T-helper 17 cell (primary cell): ENCODE measurements at regions not wholly inside any gene's neighbourhood (a gene's known extent, or its start where the extent isn't known, plus 50 kb on each side); places are given as distances from the start of the nearest gene placed in this dataset.
"Not testable (repeated sequence)": the region's sequence is repeated elsewhere in the genome, so short reads cannot be mapped to it uniquely, and the experiment has no call there.

Experiments
- ATAC-seq: fragments of 150-1000 bp; cut with Tn5 transposase; 2 replicates; pipeline ENCODE4 v1.10.0; 2021; ENCODE audit warnings: mild to moderate bottlenecking, moderate library complexity
- DNase-seq, 3 donors: peaks; one replicate each; pipeline versions ENCODE4 v3.0.0 to v3.0.0-alpha.2; 2020 to 2021
- H3K9me3 ChIP-seq: one replicate; pipeline ENCODE4 v1.7.0; 2013; ENCODE audit warnings: low read length, mild to moderate bottlenecking; ENCODE audit not compliant: control insufficient read depth, poor library complexity, severe bottlenecking
- H3K27ac Mint-ChIP-seq: one replicate; pipeline ENCODE4 v1.8.0; 2022; ENCODE audit warnings: mild to moderate bottlenecking, moderate library complexity, mixed read lengths
- H3K27me3 Mint-ChIP-seq: one replicate; pipeline ENCODE4 v1.8.0; 2022; ENCODE audit warnings: mixed read lengths
- H3K36me3 Mint-ChIP-seq: one replicate; pipeline ENCODE4 v1.8.0; 2022; ENCODE audit warnings: low read depth, mixed read lengths
- H3K4me1 Mint-ChIP-seq: one replicate; pipeline ENCODE4 v1.8.0; 2022; ENCODE audit warnings: mild to moderate bottlenecking, mixed read lengths
- H3K4me3 Mint-ChIP-seq: one replicate; pipeline ENCODE4 v1.8.0; 2022; ENCODE audit warnings: mild to moderate bottlenecking, moderate library complexity, mixed read lengths

GRCh38 chr5:173483599-173483998 is 132.9 kb downstream of the BOD1 start:
- peaks cover 27% of the 10 kb centered on the region for H3K27me3 Mint-ChIP-seq
- DNase-seq, H3K4me3 Mint-ChIP-seq, ATAC-seq, H3K9me3 ChIP-seq, H3K4me1 Mint-ChIP-seq, H3K27ac Mint-ChIP-seq, H3K36me3 Mint-ChIP-seq: not testable (repeated sequence)

DNA sequence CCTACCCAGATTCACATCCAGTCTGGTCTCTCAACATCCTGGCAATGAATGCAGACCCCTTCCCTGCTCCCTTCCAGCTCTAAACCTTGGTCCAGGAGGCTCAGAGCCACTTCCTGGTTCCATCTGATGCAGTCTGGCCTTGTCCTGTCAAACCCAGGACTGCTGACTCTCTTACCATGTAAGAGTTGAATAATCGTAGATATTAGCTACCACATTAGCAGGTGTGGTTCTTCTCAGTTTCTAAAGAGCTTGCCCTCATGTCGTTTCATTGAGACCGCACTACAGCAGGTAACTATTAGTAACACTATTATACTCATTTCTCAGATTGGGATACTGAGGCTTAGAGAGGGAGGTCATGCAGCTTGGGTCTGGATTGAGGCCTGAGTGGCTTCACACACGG is 133.3 kb downstream of the BOD1 start:
- no peaks in the 10 kb centered on the region for H3K36me3 Mint-ChIP-seq
- peaks cover 2% of the 10 kb centered on the region for H3K4me1 Mint-ChIP-seq
- H3K4me3 Mint-ChIP-seq, result no peak overlapping the region
- H3K27ac Mint-ChIP-seq, result no peak overlapping the region
- DNase-seq, result no peak
- no peak for ATAC-seq
- H3K27me3 Mint-ChIP-seq, result peaks cover 32% of the 10 kb centered on the region
- H3K9me3 ChIP-seq, result no peaks in the 10 kb centered on the region

DNA sequence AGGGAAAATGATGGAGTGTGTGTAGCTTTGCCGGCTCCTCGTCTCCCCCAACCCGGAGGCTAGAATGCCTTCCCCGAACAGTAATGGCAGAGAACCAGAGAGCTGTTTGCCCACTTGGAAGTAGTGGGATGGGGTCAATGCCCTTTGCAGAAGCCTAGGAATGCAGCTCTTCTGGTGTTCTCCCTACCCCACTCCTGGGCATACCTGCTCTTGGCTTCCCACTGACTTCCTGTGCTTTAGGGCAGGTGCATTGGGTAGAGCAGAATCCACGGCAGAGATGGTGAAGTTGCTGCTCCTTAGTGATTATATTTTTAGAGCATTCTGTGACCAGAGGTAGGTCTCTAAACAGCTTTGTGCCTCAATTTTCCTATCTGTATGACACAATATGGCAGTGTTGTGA is 134.6 kb downstream of the BOD1 start:
- no peak for ATAC-seq
- Mint-ChIP-seq H3K4me3 (no peak overlapping the region), H3K36me3 (no peaks in the 10 kb centered on the region), H3K27me3 (peaks cover 24% of the 10 kb centered on the region), H3K4me1 (peaks cover 2% of the 10 kb centered on the region), H3K27ac (no peak overlapping the region)
- no peak for DNase-seq
- H3K9me3 ChIP-seq, result no peaks in the 10 kb centered on the region

DNA sequence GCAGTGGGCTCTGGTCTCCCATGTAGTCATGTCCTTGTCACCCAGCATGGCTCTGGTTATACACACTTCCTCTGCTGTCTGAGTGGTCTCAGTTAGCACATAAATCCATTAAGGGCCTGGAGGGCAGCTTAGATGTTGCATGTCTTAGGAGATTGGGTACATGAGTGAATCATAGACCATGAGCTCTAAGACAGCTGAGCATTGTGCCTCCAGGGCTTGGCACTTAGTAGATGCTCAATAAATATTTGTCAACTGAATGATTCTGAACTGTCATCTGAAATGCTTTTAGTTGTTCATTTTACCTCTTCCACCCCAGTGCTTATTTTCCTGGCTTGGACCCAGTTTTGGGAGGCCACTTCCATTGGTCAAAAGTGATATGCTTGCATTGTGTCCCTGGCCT is 135.6 kb downstream of the BOD1 start:
- no peak for DNase-seq
- no peak for ATAC-seq
- Mint-ChIP-seq H3K4me1 (peaks cover 2% of the 10 kb centered on the region), H3K27ac (no peak overlapping the region), H3K27me3 (peaks cover 24% of the 10 kb centered on the region), H3K4me3 (no peak overlapping the region), H3K36me3 (no peaks in the 10 kb centered on the region)
- no peaks in the 10 kb centered on the region for H3K9me3 ChIP-seq

GRCh38 chr5:173479711-173480110 is 136.7 kb downstream of the BOD1 start:
- no peak overlapping the region for H3K27ac Mint-ChIP-seq
- ATAC-seq (no peak), DNase-seq (no peak)
- no peaks in the 10 kb centered on the region for H3K9me3 ChIP-seq
- H3K36me3 Mint-ChIP-seq, result no peaks in the 10 kb centered on the region
- peaks cover 2% of the 10 kb centered on the region for H3K4me1 Mint-ChIP-seq
- H3K27me3 Mint-ChIP-seq, result peaks cover 21% of the 10 kb centered on the region
- no peak overlapping the region for H3K4me3 Mint-ChIP-seq

DNA sequence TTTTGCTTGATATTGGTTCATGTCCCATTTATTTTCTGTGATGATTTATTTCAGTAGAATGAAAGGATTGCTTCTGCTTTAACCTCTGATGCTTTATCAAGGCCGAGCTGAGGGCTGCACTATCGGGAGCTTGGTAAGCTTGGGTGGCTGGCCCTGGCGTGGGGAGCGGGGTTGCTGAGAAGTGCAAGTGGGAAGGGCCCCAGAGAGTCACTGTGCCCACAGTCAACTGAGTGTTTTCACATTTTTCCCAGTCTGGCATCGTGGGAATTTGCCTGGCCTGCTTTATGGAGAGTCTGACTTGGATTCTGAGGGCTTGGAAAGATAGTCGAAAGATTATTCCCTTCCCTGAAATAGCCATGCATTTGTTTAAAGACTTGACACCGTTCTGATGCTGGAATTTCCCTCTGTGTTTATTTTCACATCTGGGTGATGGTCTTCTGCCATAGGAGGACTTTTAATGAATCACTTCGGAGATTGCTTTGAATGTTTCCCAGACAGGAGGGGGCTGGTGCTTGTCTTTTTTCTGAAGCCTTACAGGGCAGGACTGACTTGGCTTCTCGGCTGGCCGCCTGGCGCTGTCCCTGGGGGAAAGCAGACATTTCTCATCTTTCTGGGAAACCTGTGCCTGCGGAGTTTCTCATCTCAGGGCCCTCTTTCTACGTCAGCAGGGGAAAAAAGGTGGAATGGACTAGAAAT is 139.0 kb downstream of the BOD1 start:
- ATAC-seq (no peak), DNase-seq (no peak)
- Mint-ChIP-seq H3K4me1 (peaks cover 2% of the 10 kb centered on the region), H3K27ac (no peak overlapping the region), H3K27me3 (peaks cover 17% of the 10 kb centered on the region), H3K36me3 (no peaks in the 10 kb centered on the region), H3K4me3 (no peak overlapping the region)
- no peaks in the 10 kb centered on the region for H3K9me3 ChIP-seq

DNA sequence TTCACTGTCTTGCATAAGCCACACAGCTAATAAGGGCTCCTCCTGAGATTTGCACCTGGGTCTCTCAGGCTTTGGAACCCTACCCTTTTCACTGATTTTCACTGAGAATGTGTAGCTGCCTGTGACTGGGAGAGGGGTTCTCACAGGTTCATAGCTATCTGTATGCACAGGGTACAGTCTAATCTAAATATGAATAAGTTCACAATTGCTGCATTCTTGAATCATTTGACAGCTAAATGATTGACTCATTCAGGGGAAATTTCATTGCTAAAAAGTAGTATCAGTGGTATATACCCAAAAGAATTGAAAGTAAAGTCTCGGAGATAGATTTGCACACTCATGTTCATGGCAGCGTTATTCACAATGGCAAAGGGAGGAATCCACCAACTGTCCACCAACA is 140.7 kb downstream of the BOD1 start:
- no peaks in the 10 kb centered on the region for H3K9me3 ChIP-seq
- ATAC-seq, result no peak
- Mint-ChIP-seq H3K36me3 (no peaks in the 10 kb centered on the region), H3K27me3 (peaks cover 17% of the 10 kb centered on the region), H3K27ac (no peak overlapping the region), H3K4me3 (no peak overlapping the region), H3K4me1 (peaks cover 2% of the 10 kb centered on the region)
- no peak for DNase-seq

DNA sequence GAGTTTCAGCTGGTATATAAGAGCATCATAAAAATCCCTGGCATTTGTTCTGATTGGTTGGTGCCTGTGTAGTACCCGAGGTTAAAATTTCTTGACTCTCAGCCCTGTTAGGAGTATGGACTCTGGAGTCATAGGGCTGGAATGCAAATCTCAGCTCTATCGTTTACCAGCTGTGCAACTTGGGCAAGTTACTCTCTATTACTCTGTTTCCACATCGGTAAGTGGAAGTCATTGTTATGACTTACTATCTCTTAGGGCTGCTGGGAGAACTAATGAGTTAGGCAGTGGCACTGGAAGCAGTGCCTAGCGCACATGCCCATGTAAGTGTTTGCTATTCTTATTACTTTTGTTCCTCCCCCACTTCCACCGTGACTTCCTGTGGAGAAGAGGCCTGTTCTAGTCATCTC is 141.6 kb downstream of the BOD1 start:
- no peak for DNase-seq
- Mint-ChIP-seq H3K27ac (no peak overlapping the region), H3K36me3 (no peaks in the 10 kb centered on the region), H3K4me3 (no peak overlapping the region), H3K4me1 (peaks cover 2% of the 10 kb centered on the region), H3K27me3 (peaks cover 14% of the 10 kb centered on the region)
- no peak for ATAC-seq
- no peaks in the 10 kb centered on the region for H3K9me3 ChIP-seq

DNA sequence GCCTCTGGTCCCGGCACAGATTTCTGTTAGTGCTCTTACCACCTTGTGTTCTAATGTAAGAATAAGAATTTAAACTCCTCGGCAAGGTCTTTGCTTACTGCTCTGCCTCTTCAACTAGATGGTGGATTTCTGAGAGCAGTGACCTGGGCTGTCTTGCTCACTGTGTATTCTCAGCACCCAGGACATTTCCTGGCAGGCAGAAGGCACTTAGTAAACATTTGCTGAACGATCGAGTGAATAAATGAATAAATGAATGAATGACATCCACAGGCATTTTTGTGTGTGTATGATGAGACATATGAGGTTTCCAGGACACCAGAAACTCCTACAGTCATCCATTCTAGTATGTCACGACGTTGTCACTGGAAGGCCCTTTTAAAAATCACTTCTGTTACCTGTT is 143.2 kb downstream of the BOD1 start:
- H3K4me3 Mint-ChIP-seq, result no peak overlapping the region
- DNase-seq, result no peak
- no peak overlapping the region for H3K27ac Mint-ChIP-seq
- H3K27me3 Mint-ChIP-seq, result peaks cover 1% of the 10 kb centered on the region
- ATAC-seq, result no peak
- no peaks in the 10 kb centered on the region for H3K4me1 Mint-ChIP-seq
- H3K36me3 Mint-ChIP-seq, result no peaks in the 10 kb centered on the region
- no peaks in the 10 kb centered on the region for H3K9me3 ChIP-seq

- ATAC-seq (no peak), DNase-seq (no peak)
- Mint-ChIP-seq H3K4me3 (no peak overlapping the region), H3K27ac (no peak overlapping the region), H3K4me1 (no peaks in the 10 kb centered on the region), H3K36me3 (no peaks in the 10 kb centered on the region), H3K27me3 (peaks cover 1% of the 10 kb centered on the region)
- no peaks in the 10 kb centered on the region for H3K9me3 ChIP-seq
These were observed 143.6 kb downstream of the BOD1 start for GRCh38 chr5:173472784-173473278.

- Mint-ChIP-seq H3K36me3 (no peaks in the 10 kb centered on the region), H3K4me3 (no peak overlapping the region), H3K27me3 (peaks cover 5% of the 10 kb centered on the region), H3K27ac (no peak overlapping the region), H3K4me1 (no peaks in the 10 kb centered on the region)
- no peaks in the 10 kb centered on the region for H3K9me3 ChIP-seq
- ATAC-seq (no peak), DNase-seq (no peak)
These were observed 143.9 kb upstream of the STC2 start for GRCh38 chr5:173472164-173472563.

- ATAC-seq, result no peak
- peaks cover 5% of the 10 kb centered on the region for H3K27me3 Mint-ChIP-seq
- DNase-seq, result no peak
- H3K9me3 ChIP-seq, result no peaks in the 10 kb centered on the region
- H3K4me1 Mint-ChIP-seq, result no peaks in the 10 kb centered on the region
- H3K27ac Mint-ChIP-seq, result no peak overlapping the region
- H3K36me3 Mint-ChIP-seq, result no peaks in the 10 kb centered on the region
- no peak overlapping the region for H3K4me3 Mint-ChIP-seq
These were observed 140.6 kb upstream of the STC2 start for GRCh38 chr5:173468821-173469251.

DNA sequence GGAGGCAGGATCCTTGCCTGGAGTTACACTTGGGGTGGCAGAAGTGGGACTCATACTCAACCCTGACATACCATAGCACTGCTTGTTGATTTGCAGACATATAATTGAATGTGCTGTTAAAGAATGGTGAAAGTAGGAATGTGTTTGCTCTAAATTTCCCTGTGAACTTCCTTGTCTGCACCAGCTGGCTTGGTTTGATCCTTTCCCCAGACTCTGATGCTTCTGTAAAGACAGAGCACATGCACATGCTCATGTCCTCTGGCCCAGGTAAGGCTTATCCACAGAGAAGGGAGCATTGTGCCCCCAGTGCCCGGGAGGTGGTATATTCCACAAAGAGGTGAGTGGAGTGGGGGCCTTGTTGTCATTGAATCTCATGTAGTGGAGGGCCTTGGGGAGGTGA is 138.0 kb upstream of the STC2 start:
- Mint-ChIP-seq H3K27ac (no peak overlapping the region), H3K4me1 (no peaks in the 10 kb centered on the region), H3K27me3 (peaks cover 7% of the 10 kb centered on the region), H3K36me3 (no peaks in the 10 kb centered on the region), H3K4me3 (no peak overlapping the region)
- no peak for DNase-seq
- no peak for ATAC-seq
- no peaks in the 10 kb centered on the region for H3K9me3 ChIP-seq

GRCh38 chr5:173464813-173465212 is 136.6 kb upstream of the STC2 start:
- no peaks in the 10 kb centered on the region for H3K9me3 ChIP-seq
- ATAC-seq (no peak), DNase-seq (no peak)
- peaks cover 13% of the 10 kb centered on the region for H3K27me3 Mint-ChIP-seq
- H3K27ac Mint-ChIP-seq, result no peak overlapping the region
- H3K36me3 Mint-ChIP-seq, result no peaks in the 10 kb centered on the region
- no peak overlapping the region for H3K4me3 Mint-ChIP-seq
- no peaks in the 10 kb centered on the region for H3K4me1 Mint-ChIP-seq
